Hepatocyte (in vitro differentiated cells): ENCODE measurements at regions not wholly inside any gene's neighbourhood (a gene's known extent, or its start where the extent isn't known, plus 50 kb on each side); places are given as distances from the start of the nearest gene placed in this dataset.

Experiments
- EZH2 ChIP-seq: fragments of 200-600 bp; sonication (generic); IDR thresholded peaks from 2 replicates; pipeline ENCODE4 v1.6.1; 2016; ENCODE audit warnings: antibody characterized with exemption, mild to moderate bottlenecking, borderline replicate concordance
- EZH2phosphoT487 ChIP-seq: fragments of 200-600 bp; sonication (generic); IDR thresholded peaks from one replicate; pipeline ENCODE4 v1.6.1; 2018; ENCODE audit warnings: antibody characterized with exemption, mild to moderate bottlenecking, low read depth, moderate library complexity; ENCODE audit not compliant: unreplicated experiment, severe bottlenecking
- TF ChIP-seq, protein P1 (sequence below): fragments of 200-600 bp; sonication (generic); IDR thresholded peaks from 2 replicates; pipeline ENCODE4 v1.5.1; 2016; ENCODE audit warnings: antibody characterized with exemption, mild to moderate bottlenecking; ENCODE audit not compliant: poor library complexity

DNA sequence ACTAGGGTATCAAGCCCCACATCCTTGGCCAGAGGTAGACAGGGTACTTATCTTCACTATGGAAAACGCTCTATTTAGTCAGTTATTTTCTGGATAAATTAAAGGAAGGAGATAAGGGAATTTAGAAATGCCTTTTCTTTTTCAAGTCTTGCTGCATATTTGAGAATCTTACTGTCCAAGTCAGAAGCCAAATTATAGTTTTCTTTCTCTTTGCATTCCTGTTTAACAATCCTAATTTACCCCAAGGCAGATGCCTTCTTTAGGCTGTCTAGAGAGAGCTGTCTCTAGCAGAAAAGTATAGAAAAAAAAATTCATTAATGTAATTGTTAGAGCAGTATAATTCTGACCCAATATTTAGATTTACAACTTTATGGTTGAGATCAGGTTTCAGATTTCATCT is 64.4 kb upstream of the TBC1D5 start:
- TF ChIP-seq, protein P1, sequence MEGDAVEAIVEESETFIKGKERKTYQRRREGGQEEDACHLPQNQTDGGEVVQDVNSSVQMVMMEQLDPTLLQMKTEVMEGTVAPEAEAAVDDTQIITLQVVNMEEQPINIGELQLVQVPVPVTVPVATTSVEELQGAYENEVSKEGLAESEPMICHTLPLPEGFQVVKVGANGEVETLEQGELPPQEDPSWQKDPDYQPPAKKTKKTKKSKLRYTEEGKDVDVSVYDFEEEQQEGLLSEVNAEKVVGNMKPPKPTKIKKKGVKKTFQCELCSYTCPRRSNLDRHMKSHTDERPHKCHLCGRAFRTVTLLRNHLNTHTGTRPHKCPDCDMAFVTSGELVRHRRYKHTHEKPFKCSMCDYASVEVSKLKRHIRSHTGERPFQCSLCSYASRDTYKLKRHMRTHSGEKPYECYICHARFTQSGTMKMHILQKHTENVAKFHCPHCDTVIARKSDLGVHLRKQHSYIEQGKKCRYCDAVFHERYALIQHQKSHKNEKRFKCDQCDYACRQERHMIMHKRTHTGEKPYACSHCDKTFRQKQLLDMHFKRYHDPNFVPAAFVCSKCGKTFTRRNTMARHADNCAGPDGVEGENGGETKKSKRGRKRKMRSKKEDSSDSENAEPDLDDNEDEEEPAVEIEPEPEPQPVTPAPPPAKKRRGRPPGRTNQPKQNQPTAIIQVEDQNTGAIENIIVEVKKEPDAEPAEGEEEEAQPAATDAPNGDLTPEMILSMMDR, result no peak
- TF ChIP-seq EZH2phosphoT487 (no peak), EZH2 (no peak)
